Lower leg skin (tissue), 3 donors: ENCODE measurements at regions not wholly inside any gene's neighbourhood (a gene's known extent, or its start where the extent isn't known, plus 50 kb on each side); places are given as distances from the start of the nearest gene placed in this dataset.

Source experiments
- CTCF ChIP-seq, 3 donors: fragments of 450-650 bp; IDR thresholded peaks; one replicate each; pipeline ENCODE4 v1.5.1; 2016; ENCODE audit warnings: antibody characterized with exemption in 3 of 3, mild to moderate bottlenecking in 3 of 3, moderate library complexity in 2 of 3
- POLR2A ChIP-seq, 2 donors: fragments of 450-650 bp; IDR thresholded peaks; one replicate each; pipeline ENCODE4 v1.6.1; 2016 to 2017; ENCODE audit warnings: antibody characterized with exemption in 2 of 2, mild to moderate bottlenecking in 1 of 2, moderate library complexity in 1 of 2

- TF ChIP-seq CTCF (IDR thresholded peaks at IDR 0.05), result no peak
- TF ChIP-seq POLR2A (IDR thresholded peaks at IDR 0.05), result no peak
Observed at GRCh38 chr12:126704609-126705008, 1562.4 kb upstream of the TMEM132C start.
